ENCODE measurements at regions not wholly inside any gene's neighbourhood (a gene's known extent, or its start where the extent isn't known, plus 50 kb on each side); places are given as distances from the start of the nearest gene placed in this dataset.
"Not testable (repeated sequence)": the region's sequence is repeated elsewhere in the genome, so short reads cannot be mapped to it uniquely, and the experiment has no call there.

- DNase-seq (ENCODE audit: low spot score) (no peak), ATAC-seq (no peak)
- intact Hi-C loops (cut with DNase I), result no loop called here
Observed at GRCh38 chr4:100690812-100691211, 173.0 kb upstream of the EMCN start.

- intact Hi-C loops (cut with DNase I), result no loop called here
- DNase-seq (ENCODE audit: low spot score) (no peak), ATAC-seq (no peak)
Observed at GRCh38 chr4:100688368-100688767, 170.5 kb upstream of the EMCN start.

GRCh38 chr4:100682477-100683218 lies 164.8 kb upstream of the EMCN start:
- intact Hi-C loops (cut with DNase I), result no loop called here
- DNase-seq (ENCODE audit: low spot score) (no peak), ATAC-seq (no peak)

GRCh38 chr4:100681289-100681688 lies 163.5 kb upstream of the EMCN start:
- intact Hi-C loops (cut with DNase I), result no loop called here
- ATAC-seq, result no peak
- DNase-seq (ENCODE audit: low spot score), result no peak

GRCh38 chr4:100679926-100680325 lies 162.1 kb upstream of the EMCN start:
- no peak for ATAC-seq

GRCh38 chr4:100674976-100675375 lies 157.2 kb upstream of the EMCN start:
- no peak for ATAC-seq

More at GRCh38 chr4:100679926-100680325, 162.1 kb upstream of the EMCN start:
- DNase-seq (ENCODE audit: low spot score), result no peak
- intact Hi-C loops (cut with DNase I), result no loop called here

GRCh38 chr4:100657187-100657586 lies 139.4 kb upstream of the EMCN start:
- intact Hi-C loops (cut with DNase I), result no loop called here
- DNase-seq (ENCODE audit: low spot score) (no peak), ATAC-seq (no peak)

More at GRCh38 chr4:100674976-100675375, 157.2 kb upstream of the EMCN start:
- DNase-seq (ENCODE audit: low spot score), result no peak
- intact Hi-C loops (cut with DNase I), result no loop called here

- intact Hi-C loops (cut with DNase I), result no loop called here
- ATAC-seq, result no peak
- no peak for DNase-seq (ENCODE audit: low spot score)
Observed at GRCh38 chr4:100651499-100652175, 133.8 kb upstream of the EMCN start.

GRCh38 chr4:100649417-100649816 lies 131.6 kb upstream of the EMCN start:
- ATAC-seq, result no peak
- intact Hi-C loops (cut with DNase I), result no loop called here
- DNase-seq (ENCODE audit: low spot score), result no peak

- intact Hi-C loops (cut with DNase I), result no loop called here
- ATAC-seq, result no peak
- DNase-seq (ENCODE audit: low spot score), result no peak
Observed at GRCh38 chr4:100644150-100644549, 126.3 kb upstream of the EMCN start.

- DNase-seq (ENCODE audit: low spot score) (no peak), ATAC-seq (no peak)
- intact Hi-C loops (cut with DNase I), result no loop called here
Observed at GRCh38 chr4:100641336-100641735, 123.5 kb upstream of the EMCN start.

- intact Hi-C loops (cut with DNase I), result no loop called here
- no peak for DNase-seq (ENCODE audit: low spot score)
- no peak for ATAC-seq
Observed at GRCh38 chr4:100635899-100636298, 118.1 kb upstream of the EMCN start.

GRCh38 chr4:100633269-100633668 lies 115.4 kb upstream of the EMCN start:
- ATAC-seq (no peak), DNase-seq (ENCODE audit: low spot score) (no peak)
- intact Hi-C loops (cut with DNase I), result no loop called here

- no peak for ATAC-seq
- intact Hi-C loops (cut with DNase I), result no loop called here
- DNase-seq (ENCODE audit: low spot score), result no peak
Observed at GRCh38 chr4:100632163-100632562, 114.3 kb upstream of the EMCN start.

GRCh38 chr4:100631281-100631968 lies 113.6 kb upstream of the EMCN start:
- intact Hi-C loops (cut with DNase I), result no loop called here
- DNase-seq (ENCODE audit: low spot score) (no peak), ATAC-seq (no peak)

GRCh38 chr4:100630341-100630740 lies 112.5 kb upstream of the EMCN start:
- ATAC-seq (no peak), DNase-seq (ENCODE audit: low spot score) (no peak)
- intact Hi-C loops (cut with DNase I), result no loop called here

GRCh38 chr4:100609810-100610209 lies 92.0 kb upstream of the EMCN start:
- no peak for DNase-seq (ENCODE audit: low spot score)
- intact Hi-C loops (cut with DNase I), result no loop called here

GRCh38 chr4:100608651-100609050 lies 90.8 kb upstream of the EMCN start:
- DNase-seq (ENCODE audit: low spot score); intact Hi-C loops (cut with DNase I); ATAC-seq: not testable (repeated sequence)

More at GRCh38 chr4:100609810-100610209, 92.0 kb upstream of the EMCN start:
- no peak for ATAC-seq

- intact Hi-C loops (cut with DNase I), result no loop called here
- ATAC-seq, result no peak
- DNase-seq (ENCODE audit: low spot score), result no peak
Observed at GRCh38 chr4:100605144-100605543, 87.3 kb upstream of the EMCN start.

GRCh38 chr4:100593935-100594334 lies 76.1 kb upstream of the EMCN start:
- ATAC-seq, result no peak
- intact Hi-C loops (cut with DNase I), result no loop called here
- no peak for DNase-seq (ENCODE audit: low spot score)

All from sciatic nerve (tissue), 2 donors.